8988T (cell line): ENCODE measurements at regions not wholly inside any gene's neighbourhood (a gene's known extent, or its start where the extent isn't known, plus 50 kb on each side); places are given as distances from the start of the nearest gene placed in this dataset.

Experiments
- DNase-seq: peaks from one replicate; pipeline ENCODE4 v3.0.0; 2011

DNA sequence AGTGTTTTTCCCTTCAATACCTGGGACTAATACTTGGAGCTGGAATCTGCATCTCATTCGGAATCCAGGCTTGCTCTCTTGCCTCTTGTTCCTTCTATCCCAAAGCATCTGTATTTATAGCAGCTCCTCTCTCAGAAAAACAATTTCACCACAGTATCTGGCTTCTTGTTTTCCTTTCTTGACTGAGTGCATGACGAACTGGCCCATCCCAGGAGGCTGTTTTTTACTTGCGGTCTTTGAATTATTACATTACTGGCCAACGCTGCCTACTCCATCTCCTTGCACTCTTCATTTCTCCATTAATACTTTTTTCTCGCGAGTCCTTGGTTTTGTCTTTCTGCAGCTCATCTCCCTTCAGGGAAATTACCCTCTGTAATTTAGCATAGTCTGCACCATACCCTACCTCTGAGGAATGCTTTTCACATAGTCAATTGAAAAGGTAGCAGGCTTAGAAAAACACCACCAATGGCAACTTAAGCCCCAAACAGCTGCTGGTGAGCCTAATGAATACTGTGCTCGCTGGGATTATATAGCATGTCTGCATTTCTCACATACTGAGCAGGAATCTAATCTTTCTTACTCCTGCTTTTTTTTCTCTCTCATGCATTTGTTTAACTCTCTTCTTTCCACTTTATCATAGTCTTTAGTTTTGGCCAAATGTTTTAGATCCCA lies 277.4 kb upstream of the SESN3 start:
- no peak for DNase-seq

DNA sequence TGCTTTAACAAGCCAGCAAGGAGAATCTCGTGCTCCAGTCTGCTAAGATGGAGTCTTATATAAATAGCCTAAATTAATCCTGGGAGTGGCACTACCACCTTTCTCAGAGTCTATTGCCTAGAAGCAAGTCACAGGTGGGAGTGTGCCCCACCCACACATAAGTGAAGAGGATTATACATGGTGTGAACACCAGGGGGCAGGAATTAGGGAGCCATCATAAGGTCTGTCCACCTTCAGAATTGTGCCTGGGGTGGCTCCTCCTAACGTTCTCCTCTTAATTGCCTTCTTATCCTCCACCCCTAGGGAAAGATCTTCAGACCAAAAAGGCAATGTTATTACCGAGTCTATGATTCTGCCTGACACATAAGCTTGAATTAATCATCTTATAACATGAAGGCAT lies 276.8 kb upstream of the SESN3 start:
- no peak for DNase-seq

DNA sequence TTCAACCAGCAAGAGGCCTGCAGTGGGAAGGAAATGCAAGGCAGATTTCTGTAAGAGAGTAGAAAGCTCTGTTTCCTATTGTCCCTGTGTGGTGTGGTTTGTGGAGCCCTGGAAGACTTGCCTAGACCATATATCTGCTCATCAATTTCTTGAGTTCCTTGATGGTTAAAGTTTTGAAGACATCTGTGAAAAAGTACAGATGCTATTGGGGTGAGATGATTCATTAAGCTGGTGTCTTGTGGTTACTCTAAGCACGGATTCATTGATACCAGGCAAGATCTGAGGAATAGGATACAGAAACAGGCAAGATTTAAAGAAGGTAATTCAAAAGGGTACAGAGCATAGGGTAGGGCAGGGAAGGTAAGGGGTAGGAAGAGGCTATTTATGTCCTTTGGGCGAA lies 275.8 kb upstream of the SESN3 start:
- DNase-seq = no peak

DNA sequence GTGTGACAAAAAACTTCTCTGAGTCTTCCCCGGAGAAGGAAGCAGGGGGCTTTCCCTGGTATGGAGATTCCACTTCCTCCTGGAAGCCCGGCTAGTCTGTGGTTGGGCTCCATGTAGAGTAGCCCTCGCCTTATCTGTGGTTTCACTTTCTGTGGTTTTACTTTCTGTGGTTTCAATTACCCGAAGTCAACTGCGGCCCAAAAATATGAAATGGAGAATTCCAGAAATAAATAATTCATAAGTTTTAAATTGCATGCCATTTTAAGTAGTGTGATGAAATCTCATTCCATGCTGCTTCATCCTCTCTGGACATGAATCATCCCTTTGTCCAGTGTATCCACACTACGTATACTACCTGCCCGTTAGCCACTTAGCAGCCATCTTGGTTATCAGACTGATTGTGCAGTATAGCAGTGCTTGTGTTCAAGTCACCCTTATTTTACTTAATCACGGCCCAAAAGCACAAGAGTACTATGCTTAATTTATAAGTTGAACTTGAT lies 275.0 kb upstream of the SESN3 start:
- no peak for DNase-seq

DNA sequence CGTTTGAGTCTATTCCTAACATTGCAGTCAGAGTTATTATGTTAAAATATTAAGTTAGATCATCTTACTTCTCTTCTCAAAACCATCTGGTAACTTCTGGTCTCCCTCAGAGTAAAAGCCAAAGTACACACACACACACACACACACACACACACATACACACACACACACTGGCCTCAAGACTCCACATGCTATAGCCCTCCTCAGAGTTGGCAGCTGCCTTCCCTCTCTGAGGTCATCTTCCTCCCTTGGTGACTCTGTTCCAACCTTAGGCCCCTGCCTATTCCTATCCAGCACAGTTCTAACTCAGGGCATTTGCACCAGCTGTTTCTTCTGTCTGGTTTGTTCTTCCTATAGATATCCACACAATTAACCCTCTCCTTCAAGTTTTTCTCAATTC lies 272.0 kb upstream of the SESN3 start:
- DNase-seq = no peak

DNA sequence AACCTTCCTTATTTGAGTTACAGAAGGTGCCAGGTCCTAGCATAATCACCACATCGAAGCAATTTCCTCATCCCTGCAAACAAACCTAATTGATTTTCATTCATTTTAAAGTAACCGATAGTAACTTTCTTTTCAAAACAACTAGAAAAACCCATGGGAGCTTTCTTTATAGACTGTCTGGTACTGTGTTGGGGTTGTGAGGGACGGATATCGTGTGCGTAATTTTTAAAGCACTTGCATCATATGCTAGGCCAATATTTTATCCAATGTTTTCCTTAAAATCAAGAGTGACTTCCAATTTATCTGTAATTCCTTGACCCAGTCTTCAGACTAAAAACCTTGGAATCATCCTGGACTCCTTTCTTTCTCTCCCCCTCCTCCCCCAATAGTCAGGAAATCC lies 271.5 kb upstream of the SESN3 start:
- DNase-seq = no peak

DNA sequence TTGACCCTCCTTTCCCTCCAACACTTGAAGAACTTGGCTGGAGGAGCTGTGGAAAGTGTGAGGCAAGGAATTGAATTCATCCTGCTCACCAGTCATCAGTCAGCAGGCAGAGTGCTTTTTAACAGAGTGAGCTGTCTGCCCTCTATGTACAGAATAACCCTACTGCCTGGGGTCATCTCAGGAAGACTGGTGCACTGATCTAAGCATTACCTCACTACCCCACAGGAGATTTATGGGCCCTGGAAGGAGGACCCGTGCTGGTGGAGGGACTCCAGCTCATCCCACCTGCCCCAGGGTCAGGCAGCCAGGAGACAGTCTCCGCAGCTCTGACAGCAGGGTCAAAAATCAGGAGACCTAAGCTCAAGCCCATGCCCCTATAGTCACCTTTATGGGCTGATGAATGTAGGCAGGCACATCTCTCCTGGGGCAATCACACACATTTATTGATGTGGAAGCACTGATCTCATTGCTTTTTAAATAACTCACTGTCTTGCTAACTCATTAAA lies 270.8 kb upstream of the SESN3 start:
- no peak for DNase-seq

DNA sequence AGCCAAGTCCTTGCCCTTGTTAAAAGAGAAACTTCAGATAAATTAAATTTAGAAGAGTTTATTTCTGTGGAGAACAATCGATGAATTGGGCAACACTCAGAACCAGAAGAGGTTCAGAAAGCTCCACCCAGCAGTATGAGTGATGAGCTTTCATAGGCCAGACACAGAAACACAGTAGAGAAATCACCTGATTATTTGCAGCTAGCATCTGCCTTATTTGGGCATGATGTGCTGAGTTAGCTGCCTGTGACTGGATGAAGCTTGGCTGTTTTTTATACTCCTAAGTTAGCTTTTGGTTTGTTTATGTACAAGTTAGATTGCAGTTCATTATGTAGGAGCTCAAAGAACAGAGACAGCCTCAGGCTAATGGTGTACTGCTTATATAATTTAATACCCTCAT lies 269.5 kb upstream of the SESN3 start:
- DNase-seq = no peak

DNA sequence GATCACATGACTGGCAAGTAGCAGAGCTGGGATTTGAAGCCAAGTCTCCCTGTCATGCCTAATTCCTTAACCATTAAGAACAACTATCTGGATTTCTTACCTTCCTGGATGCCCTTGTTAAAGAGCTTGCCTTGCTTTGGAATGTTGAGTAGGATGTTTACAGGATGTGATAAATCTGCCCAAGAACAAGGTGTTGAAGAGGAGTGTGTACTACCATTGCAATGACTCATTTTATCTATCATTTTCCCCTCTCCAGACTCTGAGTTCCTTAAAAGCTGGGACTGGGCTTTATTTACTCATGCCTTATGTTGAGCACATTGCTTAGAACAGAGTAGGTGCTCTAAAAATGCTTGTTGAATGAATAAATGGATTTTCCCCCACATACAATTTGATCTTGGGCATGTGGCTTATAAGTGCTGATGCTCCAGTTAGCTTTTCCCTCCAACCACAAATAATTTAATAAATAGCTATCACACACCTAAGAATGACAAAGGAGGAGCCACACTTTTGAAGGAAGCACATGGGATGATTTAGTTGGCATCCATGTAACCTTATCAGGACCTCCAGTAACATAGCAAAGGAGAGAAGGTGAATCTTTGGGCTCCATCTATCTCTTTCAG lies 268.6 kb upstream of the SESN3 start:
- DNase-seq = no peak

DNA sequence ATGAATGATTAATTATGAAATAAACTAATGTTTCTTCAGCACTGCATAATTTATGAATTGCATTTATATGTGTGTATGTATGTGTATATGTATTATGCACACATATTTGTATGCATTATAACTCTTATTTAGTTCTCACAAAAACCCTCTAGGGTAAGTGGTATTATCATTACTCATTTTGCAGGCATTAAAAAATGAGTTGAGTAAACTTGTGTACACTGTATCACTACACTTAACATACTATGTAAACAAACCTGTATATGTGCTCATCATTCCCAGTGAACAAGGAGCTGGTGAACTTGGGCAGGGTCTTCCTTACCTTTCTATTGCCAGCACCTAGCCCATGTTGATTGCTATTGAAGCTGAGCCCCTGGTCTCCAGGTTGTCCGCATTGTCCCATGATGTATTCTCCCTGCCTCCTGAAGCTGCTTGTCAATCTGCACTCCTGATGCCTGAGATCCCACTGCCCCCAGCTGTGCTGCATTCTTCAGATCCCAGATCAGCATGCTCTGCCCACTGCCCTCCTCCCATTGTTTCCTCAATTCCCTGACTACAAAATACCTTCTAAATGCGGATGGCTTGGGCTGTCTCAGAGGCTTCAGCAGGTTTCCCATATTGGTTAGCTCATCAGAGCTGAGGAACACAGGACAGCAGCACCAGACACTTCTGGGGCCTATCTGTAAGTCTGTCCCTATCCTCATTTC lies 267.9 kb upstream of the SESN3 start:
- DNase-seq = no peak

DNA sequence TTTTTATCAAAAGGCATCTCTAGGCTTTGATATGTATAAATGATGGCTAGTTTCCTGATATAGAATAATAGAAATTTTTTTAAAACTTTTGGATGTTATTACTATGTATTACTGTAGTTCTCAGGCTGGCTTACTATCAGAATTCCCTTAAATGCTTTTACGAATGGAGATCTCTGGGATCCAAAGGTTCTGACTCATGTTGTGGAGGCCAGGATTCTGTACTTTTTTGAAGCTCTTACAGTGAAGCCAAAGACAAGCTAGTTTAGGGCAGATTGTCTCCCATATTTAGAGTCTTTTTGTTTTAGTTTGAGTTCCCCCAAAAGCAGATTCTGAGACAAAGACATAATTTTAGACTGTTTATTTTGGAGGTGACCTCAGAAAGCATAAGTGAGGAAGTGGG lies 265.9 kb upstream of the SESN3 start:
- DNase-seq = no peak

DNA sequence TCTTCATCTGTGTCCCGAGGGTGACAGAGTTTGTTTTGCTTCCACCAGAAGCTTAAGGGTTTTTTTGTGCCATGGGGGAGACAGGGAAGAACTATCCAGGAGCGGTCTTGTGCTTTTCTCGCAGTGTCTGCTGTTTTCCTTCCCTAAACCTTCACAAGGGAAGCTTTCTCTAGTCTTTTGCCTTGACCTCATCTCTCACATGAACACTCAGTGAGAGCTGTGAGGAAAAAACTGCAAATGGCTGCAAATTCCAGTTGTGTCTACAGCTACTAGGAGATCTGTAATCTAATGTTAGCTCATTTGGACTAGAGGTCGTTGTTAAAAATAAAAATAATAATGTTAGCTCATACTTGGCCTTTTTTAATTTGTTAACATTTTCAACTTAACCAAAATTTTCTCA lies 264.7 kb upstream of the SESN3 start:
- no peak for DNase-seq

DNA sequence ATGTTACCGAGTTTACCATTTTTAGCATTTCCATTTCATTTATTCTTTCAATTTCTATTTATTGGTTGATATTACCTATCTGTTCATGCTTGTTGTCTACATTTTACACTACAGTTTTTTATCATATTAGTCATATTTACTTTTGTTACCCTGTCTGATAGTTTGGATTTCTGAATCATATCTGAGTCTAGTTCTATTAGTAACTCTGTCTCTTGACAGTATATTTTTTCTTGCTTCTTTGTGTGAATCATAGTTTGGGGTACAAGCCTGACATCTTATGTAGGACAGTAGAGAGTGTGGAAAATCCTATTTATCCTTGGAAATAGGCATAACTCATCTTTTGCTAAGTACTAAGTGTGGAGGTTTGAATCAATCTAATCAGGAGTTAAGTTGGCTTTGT lies 263.9 kb upstream of the SESN3 start:
- no peak for DNase-seq

DNA sequence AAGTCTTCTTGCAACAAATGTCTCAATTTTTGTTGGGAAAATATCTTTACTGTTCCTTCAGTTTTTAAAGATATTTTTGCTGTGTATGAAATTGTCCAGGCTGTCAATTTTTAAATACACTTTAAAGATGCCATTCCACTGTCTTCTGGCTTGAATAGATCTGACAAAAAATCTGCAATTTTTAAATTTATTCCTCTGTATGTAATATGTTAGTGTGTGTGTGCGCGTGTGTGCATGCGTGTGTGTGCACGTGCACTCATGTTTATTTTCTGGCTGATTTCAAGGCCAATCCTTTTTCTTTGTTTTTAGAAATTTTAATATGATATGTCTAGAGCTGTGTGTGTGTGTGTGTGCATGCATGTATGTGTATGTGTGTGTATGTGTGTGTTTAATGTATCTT lies 263.2 kb upstream of the SESN3 start:
- no peak for DNase-seq

DNA sequence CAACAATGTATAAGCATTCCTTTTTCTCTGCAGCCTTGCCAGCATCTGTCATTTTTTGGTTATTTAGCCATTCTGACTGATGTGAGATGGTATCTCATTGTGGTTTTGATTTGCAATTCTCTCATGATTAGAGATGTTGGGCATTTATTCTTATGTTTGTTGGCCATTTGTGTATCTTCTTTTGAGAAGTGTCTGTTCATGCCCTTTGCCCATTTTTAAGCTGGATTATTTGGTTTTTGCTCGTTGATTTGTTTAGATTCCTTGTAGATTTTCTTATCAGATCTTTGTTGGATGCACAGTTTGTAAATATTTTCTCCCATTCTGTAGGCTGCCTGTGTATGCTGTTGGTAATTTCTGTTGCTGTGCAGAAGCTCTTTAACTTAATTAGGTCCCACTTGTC lies 259.6 kb upstream of the SESN3 start:
- no peak for DNase-seq

DNA sequence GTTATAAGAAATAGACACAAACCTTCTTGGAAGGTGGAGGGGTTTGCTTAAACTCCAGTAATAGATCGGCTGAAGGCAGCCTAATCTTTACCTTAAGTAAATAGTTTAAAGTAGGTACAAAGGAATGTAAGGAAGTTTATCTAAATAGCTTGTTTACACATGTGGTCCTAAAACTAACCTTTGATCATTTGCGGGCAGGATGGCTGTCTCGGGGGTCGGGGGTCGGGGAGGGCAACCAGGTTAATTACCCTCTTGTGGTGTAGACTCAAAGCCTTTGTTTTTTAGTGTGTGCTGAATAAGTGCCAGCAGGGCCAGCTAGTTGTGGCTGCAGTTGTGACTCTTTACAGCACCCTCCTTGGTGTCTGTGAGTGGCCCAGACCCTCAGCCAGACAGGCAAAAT lies 256.9 kb upstream of the SESN3 start:
- no peak for DNase-seq

DNA sequence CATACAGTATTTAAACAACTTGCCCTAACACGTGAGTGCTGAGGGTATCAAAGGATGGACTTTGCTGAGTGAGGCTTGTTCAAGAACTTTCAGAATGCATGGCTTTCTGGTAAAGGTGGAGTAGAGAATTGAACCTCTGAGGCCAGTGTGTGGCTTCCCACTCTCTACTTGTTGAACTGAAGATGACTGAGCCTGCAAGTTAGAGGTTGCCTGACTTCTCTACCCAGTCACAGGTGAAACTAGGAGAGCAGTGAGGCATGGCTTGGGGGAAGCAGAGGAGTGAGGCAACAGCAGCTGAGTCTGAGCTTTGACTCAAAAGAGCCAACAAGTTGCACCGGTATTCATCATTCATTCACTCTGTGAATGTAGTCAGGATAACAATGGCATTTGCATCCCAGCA lies 256.4 kb upstream of the SESN3 start:
- DNase-seq = no peak

DNA sequence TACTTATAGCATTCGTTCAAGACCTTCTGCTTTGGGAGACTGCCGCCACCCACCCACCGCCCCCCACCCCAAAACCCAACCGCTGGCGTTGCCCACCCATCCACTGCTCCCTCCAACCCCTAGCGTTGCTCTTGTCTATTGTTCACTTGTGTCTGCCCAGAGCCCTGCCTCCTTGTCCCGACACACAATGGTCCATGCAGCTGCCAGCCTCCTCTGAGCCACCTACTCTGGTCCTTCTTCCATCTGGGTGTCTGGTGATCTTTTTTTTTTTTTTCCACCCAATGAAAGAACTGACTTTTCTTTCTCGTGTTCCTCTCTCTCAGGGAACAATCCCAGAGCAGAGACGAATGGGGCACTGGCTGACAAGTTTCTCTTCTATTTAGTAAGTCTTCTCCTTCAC lies 256.0 kb upstream of the SESN3 start:
- DNase-seq = no peak

DNA sequence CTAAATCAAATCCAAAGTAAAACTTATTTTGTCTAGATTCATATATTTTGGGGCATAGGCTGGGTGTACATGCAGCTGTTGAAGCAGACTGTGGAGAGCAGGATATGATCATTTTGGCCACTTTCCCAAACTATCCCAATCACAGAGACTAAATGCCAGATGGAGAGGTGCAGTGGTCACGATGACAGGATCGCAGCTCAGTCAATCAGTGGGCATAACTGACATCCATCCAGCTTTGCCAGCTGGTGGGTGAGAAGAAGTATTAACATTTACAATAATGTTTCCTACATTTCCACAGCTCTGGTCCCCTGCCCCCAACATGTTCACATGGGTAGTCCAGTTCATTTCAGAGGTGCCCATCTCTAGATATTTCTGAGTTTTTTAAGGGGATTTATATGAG lies 255.5 kb upstream of the SESN3 start:
- no peak for DNase-seq

DNA sequence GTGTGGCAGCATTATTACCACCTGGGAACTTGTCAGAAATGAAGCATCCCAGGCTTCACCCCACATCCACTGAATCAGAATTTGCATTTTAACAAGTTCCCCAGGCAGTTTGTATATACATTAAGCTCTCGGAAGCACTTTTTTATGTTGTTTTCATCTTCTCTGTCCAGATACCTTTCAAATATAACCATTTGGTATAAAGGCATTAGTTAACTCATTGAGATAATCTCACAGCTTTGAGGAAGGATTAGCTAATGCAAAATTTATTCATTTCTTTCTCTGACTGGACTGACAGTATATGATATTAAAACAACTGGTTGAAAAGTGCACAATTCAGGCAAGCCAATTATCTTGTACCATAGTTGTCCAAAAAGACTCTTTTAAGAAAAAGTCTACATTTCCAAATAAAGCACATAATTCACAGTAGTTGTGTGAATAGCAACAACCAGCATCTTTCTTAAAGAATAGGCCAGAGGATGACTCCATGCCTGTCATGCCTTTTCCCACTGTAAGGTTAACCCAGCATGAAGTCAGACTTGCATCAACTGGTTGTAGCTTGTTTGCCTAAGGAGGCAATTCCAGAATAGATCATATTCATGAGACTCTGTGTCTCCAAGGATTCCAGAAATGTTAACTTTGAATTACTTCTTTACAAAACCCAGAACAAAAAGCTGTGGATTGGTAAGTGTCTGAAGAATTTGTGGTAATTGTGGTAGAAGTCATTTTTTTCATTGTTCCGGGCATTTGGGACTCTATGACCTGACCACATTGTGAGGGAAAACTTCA lies 254.3 kb upstream of the SESN3 start:
- DNase-seq = no peak

DNA sequence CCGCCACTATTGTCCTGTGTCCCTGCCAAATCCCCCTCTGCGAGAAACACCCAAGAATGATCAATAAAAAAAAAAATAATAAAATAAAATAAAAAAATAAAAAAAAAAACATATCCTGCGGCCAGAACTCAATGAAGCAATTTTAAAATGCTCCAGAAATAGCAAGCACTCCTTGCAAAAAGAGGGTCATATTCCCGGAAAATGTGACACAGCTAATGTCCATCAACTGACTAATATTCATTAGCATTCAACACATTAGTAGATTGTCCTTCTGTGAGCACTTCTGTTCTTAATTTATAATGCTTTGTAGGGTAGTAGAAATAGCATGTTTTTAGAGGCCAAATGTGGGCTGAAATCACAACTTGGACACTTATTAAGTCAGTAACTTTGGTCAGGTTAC lies 252.3 kb upstream of the SESN3 start:
- DNase-seq = no peak

DNA sequence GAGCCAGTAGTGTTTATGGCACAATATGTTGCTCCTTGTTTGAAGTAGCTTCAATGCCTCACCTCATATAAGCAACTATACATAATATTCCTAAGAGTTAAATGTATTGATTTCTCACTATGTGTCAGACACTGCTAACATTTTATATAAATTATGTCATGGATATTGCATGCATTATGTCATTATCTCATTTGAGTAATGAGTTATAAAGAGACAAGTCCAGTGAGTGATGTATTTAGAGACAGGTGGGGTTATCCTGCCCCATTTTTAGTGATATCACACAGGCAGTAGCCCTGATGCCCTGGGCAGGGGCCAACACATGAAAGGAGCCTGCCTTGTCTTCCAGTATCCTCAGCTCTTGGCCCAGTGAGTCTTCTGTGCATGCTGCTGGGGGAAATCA lies 247.0 kb upstream of the SESN3 start:
- no peak for DNase-seq

DNA sequence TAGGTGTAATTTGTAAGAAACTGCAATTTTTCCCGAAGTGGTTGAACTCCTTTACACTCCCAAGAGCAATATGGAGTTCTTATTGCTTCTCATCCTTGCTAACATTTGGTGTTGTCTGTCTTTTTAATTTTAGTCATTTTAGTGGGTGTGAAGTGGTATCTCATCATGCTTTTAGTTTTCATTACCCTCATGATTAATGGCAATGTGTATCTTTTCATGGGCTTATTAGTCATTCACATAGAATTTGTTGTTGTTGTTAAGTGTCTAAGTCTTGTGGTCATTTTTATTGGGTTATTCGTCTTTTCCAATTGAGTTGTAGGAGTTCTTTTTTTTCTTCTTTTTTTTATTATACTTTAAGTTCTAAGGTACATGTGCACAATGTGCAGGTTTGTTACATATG lies 238.3 kb upstream of the SESN3 start:
- DNase-seq = no peak

DNA sequence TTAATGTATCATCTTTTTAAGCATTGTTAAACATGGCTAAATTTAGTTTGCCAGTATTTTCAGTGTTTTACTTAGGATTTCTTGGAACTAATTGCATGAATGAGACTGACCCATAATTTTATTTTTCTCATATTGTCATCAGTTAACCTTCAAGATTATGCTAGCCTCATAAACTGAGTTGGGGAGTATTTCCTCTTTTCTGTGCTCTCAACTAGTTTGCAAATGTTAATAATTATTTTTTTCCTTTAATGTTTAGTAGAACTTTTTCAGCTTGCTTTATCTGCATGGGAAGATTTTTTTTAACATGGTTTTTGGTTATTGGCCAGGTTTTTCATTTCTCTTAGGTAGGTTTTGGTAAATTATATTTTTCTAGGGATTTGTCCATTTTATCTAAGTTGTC lies 235.4 kb upstream of the SESN3 start:
- DNase-seq = no peak
